ENCODE measurements at regions not wholly inside any gene's neighbourhood (a gene's known extent, or its start where the extent isn't known, plus 50 kb on each side); places are given as distances from the start of the nearest gene placed in this dataset.
A peak's percentile ranks its signal among the peaks of the same experiment; 100 is the strongest.

GRCh38 chr14:22699801-22700564 is 55.8 kb upstream of the OR6J1 start:
- no peak overlapping the region for H3K23ac ChIP-seq (ENCODE audit: low read length in 2 of 2)
- 62% methylated on average over 6 of the region's 8 CpGs for WGBS
- H2BK15ac ChIP-seq (ENCODE audit: low read depth, poor library complexity, severe bottlenecking): no peak overlapping the region

GRCh38 chr14:22713631-22713950 is 52.9 kb upstream of the OXA1L start:
- Histone ChIP-seq H3K4me1 (ENCODE audit: control insufficient read depth, insufficient read depth, low read depth, low read length) (peaks cover 1% of the 10 kb centered on the region), H3K14ac (ENCODE audit: low read length in 2 of 2) (no peak overlapping the region), H2BK12ac (ENCODE audit: low read length in 2 of 2) (no peak overlapping the region), H3K9ac (ENCODE audit: low read length) (peak overlapping the region; percentile 82), H3K36me3 (ENCODE audit: control insufficient read depth in 1 of 2, insufficient read depth in 2 of 2, low read depth in 1 of 2, low read length in 2 of 2) (no peaks in the 10 kb centered on the region), H3K27me3 (ENCODE audit: control insufficient read depth in 1 of 2, insufficient read depth in 1 of 2, low read length in 2 of 2) (peaks cover 0 to 29% of the 10 kb centered on the region in 2 experiments), H3K9me3 (ENCODE audit: control insufficient read depth, low read length) (no peaks in the 10 kb centered on the region), H3K4me3 (ENCODE audit: insufficient read depth in 1 of 2, low read depth in 1 of 2, low read length in 2 of 2) (peak overlapping the region in 1 of 2 experiments; percentile 77), H2BK120ac (ENCODE audit: low read depth, low read length) (no peak overlapping the region), H3K4me2 (ENCODE audit: low read length, poor library complexity, severe bottlenecking) (peak overlapping the region; percentile 50), H4K91ac (ENCODE audit: low read length) (peak overlapping the region; percentile 31), H3K4ac (ENCODE audit: low read depth in 1 of 2, low read length in 2 of 2) (no peak overlapping the region), H2AK5ac (ENCODE audit: low read length, severe bottlenecking) (no peak overlapping the region), H2AFZ (ENCODE audit: low read depth, low read length) (no peak overlapping the region), H3K79me1 (replicated peaks; ENCODE audit: low read length, poor library complexity, severe bottlenecking) (no peaks in the 10 kb centered on the region), H4K8ac (ENCODE audit: low read length) (peak overlapping the region; percentile 32), H3K23ac (ENCODE audit: low read length in 2 of 2) (no peak overlapping the region), H3K27ac (ENCODE audit: low read length, poor library complexity, severe bottlenecking) (no peak overlapping the region), H2BK15ac (ENCODE audit: low read depth, poor library complexity, severe bottlenecking) (no peak overlapping the region), H3K18ac (ENCODE audit: low read depth in 1 of 2, low read length in 2 of 2) (no peak overlapping the region), H2BK5ac (ENCODE audit: low read depth, low read length, poor library complexity, severe bottlenecking) (no peak overlapping the region)
- WGBS: 91% methylated on average over 8 of the region's 9 CpGs
- DNase-seq: no peak

More at GRCh38 chr14:22699801-22700564, 55.8 kb upstream of the OR6J1 start:
- Histone ChIP-seq H3K4me1 (ENCODE audit: control insufficient read depth, insufficient read depth, low read depth, low read length) (no peaks in the 10 kb centered on the region), H3K4me3 (ENCODE audit: insufficient read depth in 1 of 2, low read depth in 1 of 2, low read length in 2 of 2) (no peak overlapping the region), H4K8ac (ENCODE audit: low read length) (no peak overlapping the region), H3K27ac (ENCODE audit: low read length, poor library complexity, severe bottlenecking) (no peak overlapping the region), H3K14ac (ENCODE audit: low read length in 2 of 2) (no peak overlapping the region), H3K9ac (ENCODE audit: low read length) (no peak overlapping the region), H2AFZ (ENCODE audit: low read depth, low read length) (no peak overlapping the region), H3K9me3 (ENCODE audit: control insufficient read depth, low read length) (no peaks in the 10 kb centered on the region), H3K18ac (ENCODE audit: low read depth in 1 of 2, low read length in 2 of 2) (peak overlapping the region; percentile 38 to 66), H2BK120ac (ENCODE audit: low read depth, low read length) (no peak overlapping the region), H4K91ac (ENCODE audit: low read length) (no peak overlapping the region), H3K79me1 (replicated peaks; ENCODE audit: low read length, poor library complexity, severe bottlenecking) (no peaks in the 10 kb centered on the region), H3K36me3 (ENCODE audit: control insufficient read depth in 1 of 2, insufficient read depth in 2 of 2, low read depth in 1 of 2, low read length in 2 of 2) (no peaks in the 10 kb centered on the region), H2AK5ac (ENCODE audit: low read length, severe bottlenecking) (no peak overlapping the region), H3K4ac (ENCODE audit: low read depth in 1 of 2, low read length in 2 of 2) (no peak overlapping the region), H2BK5ac (ENCODE audit: low read depth, low read length, poor library complexity, severe bottlenecking) (no peak overlapping the region), H2BK12ac (ENCODE audit: low read length in 2 of 2) (peak overlapping the region; percentile 6 to 34), H3K4me2 (ENCODE audit: low read length, poor library complexity, severe bottlenecking) (no peak overlapping the region), H3K27me3 (ENCODE audit: control insufficient read depth in 1 of 2, insufficient read depth in 1 of 2, low read length in 2 of 2) (peaks cover 4 to 36% of the 10 kb centered on the region in 2 experiments)
- DNase-seq: peak; percentile 37

GRCh38 chr14:22715186-22715812 is 51.2 kb upstream of the OXA1L start:
- H3K36me3 ChIP-seq (ENCODE audit: control insufficient read depth in 1 of 2, insufficient read depth in 2 of 2, low read depth in 1 of 2, low read length in 2 of 2): no peaks in the 10 kb centered on the region
- no peak overlapping the region for H2BK5ac ChIP-seq (ENCODE audit: low read depth, low read length, poor library complexity, severe bottlenecking)
- H3K4ac ChIP-seq (ENCODE audit: low read depth in 1 of 2, low read length in 2 of 2): no peak overlapping the region
- H3K9ac ChIP-seq (ENCODE audit: low read length): no peak overlapping the region
- no peaks in the 10 kb centered on the region for H3K79me1 ChIP-seq (replicated peaks; ENCODE audit: low read length, poor library complexity, severe bottlenecking)
- H3K4me3 ChIP-seq (ENCODE audit: insufficient read depth in 1 of 2, low read depth in 1 of 2, low read length in 2 of 2): no peak overlapping the region
- H3K27ac ChIP-seq (ENCODE audit: low read length, poor library complexity, severe bottlenecking): no peak overlapping the region
- H4K8ac ChIP-seq (ENCODE audit: low read length): no peak overlapping the region
- no peak for DNase-seq
- peak overlapping the region; percentile 48 for H2AK5ac ChIP-seq (ENCODE audit: low read length, severe bottlenecking)
- H2BK12ac ChIP-seq (ENCODE audit: low read length in 2 of 2): peak overlapping the region in 1 of 2 experiments; percentile 33
- no peak overlapping the region for H4K91ac ChIP-seq (ENCODE audit: low read length)
- H3K14ac ChIP-seq (ENCODE audit: low read length in 2 of 2): peak overlapping the region in 1 of 2 experiments; percentile 79
- 85% methylated on average over 7 of the region's 8 CpGs for WGBS
- peaks cover 0 to 12% of the 10 kb centered on the region in 2 experiments for H3K27me3 ChIP-seq (ENCODE audit: control insufficient read depth in 1 of 2, insufficient read depth in 1 of 2, low read length in 2 of 2)
- H2BK15ac ChIP-seq (ENCODE audit: low read depth, poor library complexity, severe bottlenecking): no peak overlapping the region
- peak overlapping the region; percentile 27 for H2AFZ ChIP-seq (ENCODE audit: low read depth, low read length)
- no peak overlapping the region for H3K4me2 ChIP-seq (ENCODE audit: low read length, poor library complexity, severe bottlenecking)
- no peaks in the 10 kb centered on the region for H3K9me3 ChIP-seq (ENCODE audit: control insufficient read depth, low read length)
- peaks cover 1% of the 10 kb centered on the region for H3K4me1 ChIP-seq (ENCODE audit: control insufficient read depth, insufficient read depth, low read depth, low read length)
- no peak overlapping the region for H3K18ac ChIP-seq (ENCODE audit: low read depth in 1 of 2, low read length in 2 of 2)
- no peak overlapping the region for H2BK120ac ChIP-seq (ENCODE audit: low read depth, low read length)
- no peak overlapping the region for H3K23ac ChIP-seq (ENCODE audit: low read length in 2 of 2)

- H2AFZ ChIP-seq (ENCODE audit: low read depth, low read length): no peak overlapping the region
- H3K9ac ChIP-seq (ENCODE audit: low read length): no peak overlapping the region
- no peak overlapping the region for H2BK15ac ChIP-seq (ENCODE audit: low read depth, poor library complexity, severe bottlenecking)
- H3K14ac ChIP-seq (ENCODE audit: low read length in 2 of 2): no peak overlapping the region
- no peak overlapping the region for H2BK120ac ChIP-seq (ENCODE audit: low read depth, low read length)
- no peak overlapping the region for H3K27ac ChIP-seq (ENCODE audit: low read length, poor library complexity, severe bottlenecking)
- H3K4ac ChIP-seq (ENCODE audit: low read depth in 1 of 2, low read length in 2 of 2): no peak overlapping the region
- no peaks in the 10 kb centered on the region for H3K79me1 ChIP-seq (replicated peaks; ENCODE audit: low read length, poor library complexity, severe bottlenecking)
- H3K18ac ChIP-seq (ENCODE audit: low read depth in 1 of 2, low read length in 2 of 2): no peak overlapping the region
- H3K4me2 ChIP-seq (ENCODE audit: low read length, poor library complexity, severe bottlenecking): no peak overlapping the region
- no peak overlapping the region for H2BK5ac ChIP-seq (ENCODE audit: low read depth, low read length, poor library complexity, severe bottlenecking)
- no peak overlapping the region for H4K91ac ChIP-seq (ENCODE audit: low read length)
- H3K9me3 ChIP-seq (ENCODE audit: control insufficient read depth, low read length): no peaks in the 10 kb centered on the region
- H3K23ac ChIP-seq (ENCODE audit: low read length in 2 of 2): no peak overlapping the region
- H3K4me1 ChIP-seq (ENCODE audit: control insufficient read depth, insufficient read depth, low read depth, low read length): peaks cover 1% of the 10 kb centered on the region
- H3K4me3 ChIP-seq (ENCODE audit: insufficient read depth in 1 of 2, low read depth in 1 of 2, low read length in 2 of 2): no peak overlapping the region
- no peaks in the 10 kb centered on the region for H3K36me3 ChIP-seq (ENCODE audit: control insufficient read depth in 1 of 2, insufficient read depth in 2 of 2, low read depth in 1 of 2, low read length in 2 of 2)
- no peak overlapping the region for H2AK5ac ChIP-seq (ENCODE audit: low read length, severe bottlenecking)
- no CpG with 5 or more reads among the region's 1 CpG for WGBS
- H3K27me3 ChIP-seq (ENCODE audit: control insufficient read depth in 1 of 2, insufficient read depth in 1 of 2, low read length in 2 of 2): peaks cover 0 to 6% of the 10 kb centered on the region in 2 experiments
- DNase-seq: no peak
- H4K8ac ChIP-seq (ENCODE audit: low read length): no peak overlapping the region
- H2BK12ac ChIP-seq (ENCODE audit: low read length in 2 of 2): no peak overlapping the region
These were observed 50.6 kb upstream of the OXA1L start for GRCh38 chr14:22715890-22716289.

Data from mesenchymal stem cell (in vitro differentiated cells and primary cell).